IPS DF 19.7 (cell line): ENCODE measurements at regions not wholly inside any gene's neighbourhood (a gene's known extent, or its start where the extent isn't known, plus 50 kb on each side); places are given as distances from the start of the nearest gene placed in this dataset.
"Not testable (repeated sequence)": the region's sequence is repeated elsewhere in the genome, so short reads cannot be mapped to it uniquely, and the experiment has no call there.

ENCODE experiments used
- DNase-seq: peaks from one replicate; pipeline ENCODE4 v3.0.0-alpha.2; 2013; ENCODE audit warnings: low read depth, low spot score

GRCh38 chr20:11502671-11503070 lies 415.0 kb upstream of the BTBD3 start:
- no peak for DNase-seq

GRCh38 chr20:11509776-11510175 lies 407.9 kb upstream of the BTBD3 start:
- DNase-seq = no peak

- no peak for DNase-seq
Observed at GRCh38 chr20:11511821-11512220, 405.9 kb upstream of the BTBD3 start.

DNA sequence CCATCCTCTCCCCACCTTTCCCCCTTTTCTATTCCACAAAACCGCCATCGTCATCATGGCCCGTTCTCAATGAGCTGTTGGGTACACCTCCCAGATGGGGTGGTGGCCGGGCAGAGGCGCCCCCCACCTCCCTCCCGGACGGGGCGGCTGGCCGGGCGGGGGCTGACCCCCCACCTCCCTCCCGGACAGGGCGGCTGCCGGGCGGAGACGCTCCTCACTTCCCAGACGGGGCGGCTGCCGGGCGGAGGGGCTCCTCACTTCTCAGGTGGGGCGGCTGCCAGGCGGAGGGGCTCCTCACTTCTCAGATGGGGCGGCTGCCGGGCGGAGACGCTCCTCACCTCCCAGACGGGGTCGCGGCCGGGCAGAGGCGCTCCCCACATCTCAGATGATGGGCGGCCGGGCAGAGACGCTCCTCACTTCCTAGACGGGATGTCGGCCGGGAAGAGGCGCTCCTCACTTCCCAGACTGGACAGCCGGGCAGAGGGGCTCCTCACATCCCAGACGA lies 404.4 kb upstream of the BTBD3 start:
- not testable (repeated sequence) for DNase-seq

DNA sequence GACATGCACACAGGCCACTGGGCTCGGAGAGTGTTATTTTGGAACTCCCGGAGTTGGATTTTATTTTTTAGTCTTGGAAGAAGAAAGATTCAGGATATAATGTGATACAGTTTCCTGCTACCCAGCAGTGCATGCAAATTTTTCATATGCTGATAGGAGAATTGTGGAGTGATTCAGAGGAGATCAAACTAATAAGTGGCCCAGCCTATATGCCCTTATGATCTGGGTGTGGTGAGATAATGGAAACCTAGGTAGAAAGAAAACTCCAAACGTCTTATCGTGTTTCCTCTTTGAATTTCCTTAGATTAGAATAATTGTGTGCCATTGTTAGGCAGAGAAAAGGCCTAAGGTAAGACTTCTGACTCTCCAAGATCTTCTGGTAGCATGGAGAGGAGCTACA lies 401.2 kb upstream of the BTBD3 start:
- no peak for DNase-seq

DNA sequence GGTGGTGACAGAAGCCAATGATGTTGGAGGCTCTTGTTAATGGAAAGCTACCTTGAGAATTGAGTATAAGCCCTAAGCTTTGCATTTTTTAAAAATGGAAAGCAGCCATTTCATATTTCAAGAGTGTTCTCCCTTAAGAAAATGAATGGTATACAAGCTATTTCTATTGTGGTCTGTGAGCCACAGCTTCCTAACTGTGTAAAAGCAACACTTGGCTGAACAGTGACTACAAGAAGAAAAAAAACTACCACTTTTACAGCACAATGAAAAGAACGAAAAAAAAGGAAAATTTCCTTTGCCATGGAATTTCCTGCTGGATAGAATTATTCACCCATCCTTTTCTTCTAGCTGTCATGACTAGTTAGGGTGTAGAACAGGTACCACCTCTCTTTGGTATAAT lies 397.1 kb upstream of the BTBD3 start:
- no peak for DNase-seq

GRCh38 chr20:11521476-11522365 lies 396.0 kb upstream of the BTBD3 start:
- DNase-seq = no peak

- DNase-seq = no peak
Observed at GRCh38 chr20:11522366-11522741, 395.3 kb upstream of the BTBD3 start.

DNA sequence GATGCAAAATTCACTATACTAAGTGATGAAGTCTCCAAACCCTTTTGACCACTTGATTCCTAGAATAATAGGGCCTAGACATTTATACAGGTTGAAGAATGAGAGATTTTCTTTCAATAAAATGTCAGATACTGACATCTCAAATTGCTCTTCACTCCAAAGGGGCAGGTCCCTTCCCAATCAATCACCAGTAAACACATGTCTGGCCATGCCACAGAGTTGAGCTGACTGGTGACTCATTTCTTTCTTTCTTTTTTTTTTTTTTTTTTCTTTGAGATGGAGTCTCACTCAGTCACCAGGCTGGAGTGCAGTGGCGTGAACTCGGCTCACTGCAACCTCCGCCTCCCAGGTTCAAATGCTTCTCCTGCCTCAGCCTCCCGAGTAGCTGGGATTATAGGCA lies 388.6 kb upstream of the BTBD3 start:
- no peak for DNase-seq

DNA sequence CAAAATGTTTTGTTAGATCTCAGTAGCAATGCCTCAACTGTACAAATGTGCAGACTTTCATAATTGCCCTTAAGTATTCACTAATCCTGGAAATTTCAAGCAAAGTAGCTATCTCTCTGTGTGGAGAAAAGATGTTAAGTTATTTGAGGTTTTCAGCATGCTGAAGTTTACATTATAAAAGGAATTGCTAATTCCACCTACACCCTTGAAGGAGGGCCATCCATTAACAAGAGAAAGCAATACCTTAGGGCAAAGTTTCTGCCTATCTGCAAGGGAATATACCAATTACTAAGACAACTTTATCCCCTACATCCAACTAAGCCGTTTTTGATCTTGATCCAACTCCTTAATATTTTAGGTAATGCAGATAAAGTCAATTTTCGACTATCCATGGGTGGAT lies 380.7 kb upstream of the BTBD3 start:
- DNase-seq = no peak

GRCh38 chr20:11539450-11539849 lies 378.2 kb upstream of the BTBD3 start:
- DNase-seq = no peak

DNA sequence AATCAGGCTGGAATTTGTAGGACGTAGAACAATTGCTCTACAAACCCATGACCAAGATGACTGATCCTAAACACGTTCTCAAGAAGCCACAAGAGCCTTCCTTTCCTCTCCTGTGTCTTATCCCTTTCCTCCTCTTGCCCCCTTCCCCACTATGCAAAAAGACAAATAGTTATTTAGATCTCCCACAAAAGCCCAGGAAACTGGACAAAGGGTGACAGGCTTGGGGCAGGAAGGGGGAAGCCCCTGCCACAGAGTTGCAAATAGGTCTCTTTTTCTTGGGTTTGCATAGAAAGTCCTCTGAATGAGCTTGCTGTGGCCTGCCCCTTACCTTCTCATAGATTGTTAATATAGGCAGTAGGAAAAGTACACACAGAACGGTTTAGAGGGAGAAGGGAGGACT lies 377.1 kb upstream of the BTBD3 start:
- DNase-seq = no peak

- no peak for DNase-seq
Observed at GRCh38 chr20:11542645-11543044, 375.0 kb upstream of the BTBD3 start.

DNA sequence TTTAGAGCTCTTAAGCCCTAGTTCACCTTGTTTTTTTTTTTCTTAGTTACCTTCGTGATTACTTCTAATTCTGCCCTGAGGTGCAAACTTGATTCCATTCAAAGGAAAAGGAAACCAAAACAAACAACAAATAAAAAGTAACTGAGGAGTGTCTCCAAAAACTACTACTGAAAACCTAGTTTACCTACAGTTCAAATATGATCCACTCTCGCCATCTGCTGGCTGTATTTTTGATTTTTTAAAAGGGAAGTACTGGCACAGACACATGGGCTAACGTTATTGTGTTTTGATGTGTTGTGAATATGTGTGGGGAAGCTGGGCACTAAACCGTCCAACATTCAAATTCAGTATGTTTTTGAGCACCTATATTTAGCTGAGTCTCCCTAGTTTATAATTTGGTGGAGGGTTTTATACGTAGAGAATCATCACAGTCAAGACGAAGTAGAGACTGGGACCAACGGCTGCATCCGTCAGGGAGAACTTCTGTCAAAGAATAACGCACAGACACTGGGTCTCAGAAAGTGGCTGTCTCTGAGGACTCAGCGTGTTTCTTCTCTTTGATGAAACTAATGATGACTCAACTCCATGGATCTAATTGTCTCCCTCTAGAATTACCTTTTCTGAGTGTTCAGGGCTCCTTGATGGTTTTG lies 373.5 kb upstream of the BTBD3 start:
- DNase-seq = no peak

- DNase-seq = no peak
Observed at GRCh38 chr20:11546939-11547338, 370.8 kb upstream of the BTBD3 start.

DNA sequence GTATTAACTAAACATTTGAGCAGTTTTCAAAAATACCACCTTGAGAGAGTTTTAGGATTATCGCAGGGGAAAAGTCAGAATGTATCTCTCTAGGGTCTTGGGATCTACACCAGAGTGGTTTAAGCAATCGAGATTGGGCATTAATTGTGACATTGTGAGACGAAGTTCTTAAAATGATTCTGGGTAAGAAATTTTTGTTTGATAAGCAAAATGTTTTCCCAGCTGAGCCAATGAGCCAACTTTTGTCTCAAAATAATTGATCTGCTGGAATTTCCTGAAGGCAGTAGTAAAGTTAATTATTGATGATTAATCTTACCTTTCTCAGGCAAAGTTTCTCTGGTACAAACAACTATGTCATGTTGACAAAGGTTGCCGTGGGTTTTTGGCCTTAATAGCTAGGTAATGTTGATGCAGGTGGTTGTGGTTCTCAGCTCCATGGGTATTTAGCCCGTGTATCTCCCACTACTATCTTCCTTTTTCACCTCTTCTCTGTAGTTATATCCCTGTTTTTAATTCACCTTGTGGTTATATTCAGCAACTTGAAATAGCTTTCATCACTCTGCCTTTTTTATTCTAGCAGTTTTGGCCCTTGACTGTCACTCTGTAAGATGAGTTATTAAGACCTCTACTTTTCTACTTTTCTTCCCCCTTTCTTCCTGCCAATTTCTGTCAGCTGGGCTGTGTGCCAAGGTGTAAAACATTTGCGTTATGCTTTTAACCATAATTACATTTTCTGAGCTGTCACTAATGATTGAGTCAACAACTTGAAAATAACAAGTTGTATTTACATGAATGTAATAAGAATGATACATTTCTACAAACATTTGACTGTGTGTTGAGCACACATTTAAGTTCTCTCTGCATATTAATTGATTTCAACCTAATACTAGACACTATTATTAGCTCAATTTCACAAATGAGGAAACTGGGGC lies 368.3 kb upstream of the BTBD3 start:
- no peak for DNase-seq

GRCh38 chr20:11550657-11551338 lies 366.9 kb upstream of the BTBD3 start:
- no peak for DNase-seq

DNA sequence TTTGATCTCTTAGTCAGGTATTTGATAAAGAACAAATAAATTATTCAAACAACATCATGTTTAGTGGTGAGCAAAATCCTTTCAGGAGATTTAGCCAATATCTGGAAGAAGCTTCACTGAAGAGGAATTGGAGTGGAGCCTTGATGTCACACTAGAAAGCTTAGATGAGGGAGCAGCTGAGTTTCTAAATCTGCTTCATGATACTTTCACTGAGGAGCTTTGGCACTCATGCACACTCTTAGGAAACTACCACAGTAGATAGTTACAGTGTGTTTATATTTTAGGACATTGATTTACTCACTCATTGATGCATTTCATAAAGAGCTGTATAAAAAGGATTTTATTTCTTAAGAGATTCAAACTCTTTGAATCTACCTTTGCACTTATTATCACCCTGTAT lies 366.2 kb upstream of the BTBD3 start:
- no peak for DNase-seq

DNA sequence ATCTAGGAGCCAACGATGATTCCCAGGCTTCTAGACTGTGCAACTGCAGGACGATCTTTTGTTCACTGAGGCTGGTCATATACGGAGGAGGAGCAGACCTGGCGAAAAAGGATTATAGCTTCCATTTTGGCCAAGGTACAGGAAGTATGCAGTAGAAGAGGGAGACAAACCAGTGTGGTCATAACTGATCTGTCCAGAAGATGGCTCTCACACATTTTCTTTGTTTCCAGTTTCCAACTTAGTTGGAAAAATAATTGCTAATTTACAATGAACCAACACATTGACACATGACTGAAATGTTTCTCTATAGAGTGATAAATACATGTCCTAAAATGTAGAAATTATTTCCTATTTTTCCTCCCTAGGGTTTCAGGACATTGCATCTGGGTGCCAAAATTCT lies 364.1 kb upstream of the BTBD3 start:
- DNase-seq = no peak

DNA sequence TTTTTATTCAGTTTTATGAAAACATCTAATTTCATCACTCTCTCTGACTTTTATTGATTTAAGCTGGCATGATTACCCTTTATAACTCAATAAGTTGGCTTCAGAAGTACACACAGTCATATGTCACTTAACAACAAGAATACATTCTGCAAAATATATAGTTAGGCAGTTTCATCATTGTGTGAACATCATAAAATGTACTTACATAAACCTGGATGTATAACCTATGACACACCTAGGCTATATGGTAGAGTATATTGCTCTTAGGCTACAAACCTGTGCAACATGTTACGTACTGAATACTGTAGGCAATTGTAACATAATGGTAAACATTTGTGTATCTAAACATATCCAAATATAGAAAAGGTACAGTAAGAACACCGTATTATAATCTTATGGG lies 362.2 kb upstream of the BTBD3 start:
- DNase-seq = no peak

DNA sequence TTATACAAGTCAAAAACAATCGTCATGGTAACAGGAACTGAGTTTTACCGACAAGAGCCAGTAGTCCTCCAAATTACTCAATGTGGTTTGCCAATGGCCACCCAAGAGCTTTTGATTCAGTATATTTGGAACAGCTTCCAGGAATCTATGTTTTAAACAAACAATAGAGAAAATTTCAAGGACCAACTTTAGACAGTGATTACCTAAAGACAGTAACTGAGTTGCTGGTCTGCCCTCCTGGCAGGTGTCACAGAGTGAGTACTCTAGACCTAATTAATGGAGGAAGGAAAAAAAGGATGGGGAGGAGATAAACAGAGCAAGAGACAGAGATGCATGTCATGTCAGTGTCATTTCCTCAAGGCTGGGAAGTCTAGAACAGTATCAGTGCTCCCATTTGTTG lies 361.3 kb upstream of the BTBD3 start:
- DNase-seq = no peak
